ENCODE measurements at regions not wholly inside any gene's neighbourhood (a gene's known extent, or its start where the extent isn't known, plus 50 kb on each side); places are given as distances from the start of the nearest gene placed in this dataset.

GRCh38 chr14:29486132-29486531, 441.5 kb downstream of the PRKD1 start:
- Histone ChIP-seq H3K4me1 (ENCODE audit: control insufficient read depth, insufficient read depth, low read length) (no peaks in the 10 kb centered on the region), H3K27ac (ENCODE audit: extremely low read depth, low read depth, low read length) (no peak overlapping the region), H3K9me3 (ENCODE audit: control insufficient read depth, insufficient read depth, low read depth, low read length) (no peaks in the 10 kb centered on the region), H3K4me3 (ENCODE audit: low read depth, low read length) (no peak overlapping the region), H3K36me3 (ENCODE audit: control insufficient read depth in 2 of 2, insufficient read depth in 1 of 2, low read length in 2 of 2) (no peaks in the 10 kb centered on the region)
- POLR2A ChIA-PET, result no interaction called here
- TF ChIP-seq ZNF266 (tag by site-specific recombination; IDR thresholded peaks at IDR 0.05; ENCODE audit: low read depth), result no peak
- no peak for TF ChIP-seq ZNF518A (tag by site-specific recombination; conservative IDR thresholded peaks at IDR 0.05; ENCODE audit: low read depth)
- CTCF ChIA-PET, result no interaction called here

GRCh38 chr14:29489911-29490425, 437.7 kb downstream of the PRKD1 start:
- Histone ChIP-seq H3K4me1 (ENCODE audit: control insufficient read depth, insufficient read depth, low read length) (no peaks in the 10 kb centered on the region), H3K36me3 (ENCODE audit: control insufficient read depth in 2 of 2, insufficient read depth in 1 of 2, low read length in 2 of 2) (no peaks in the 10 kb centered on the region), H3K4me3 (ENCODE audit: low read depth, low read length) (no peak overlapping the region), H3K27ac (ENCODE audit: extremely low read depth, low read depth, low read length) (no peak overlapping the region), H3K9me3 (ENCODE audit: control insufficient read depth, insufficient read depth, low read depth, low read length) (no peaks in the 10 kb centered on the region)
- TF ChIP-seq HIC1 (tag by site-specific recombination; IDR thresholded peaks at IDR 0.05), result no peak
- TF ChIP-seq ZNF501 (tag by site-specific recombination; IDR thresholded peaks at IDR 0.05), result no peak
- TF ChIP-seq ZFP3 (tag by site-specific recombination; IDR thresholded peaks at IDR 0.05; ENCODE audit: low read depth), result no peak
- no peak for TF ChIP-seq ZNF629 (tag by site-specific recombination; IDR thresholded peaks at IDR 0.05)
- TF ChIP-seq ZSCAN5A (tag by site-specific recombination; IDR thresholded peaks at IDR 0.05), result no peak
- no peak for TF ChIP-seq ZNF544 (tag by site-specific recombination; IDR thresholded peaks at IDR 0.05)
- no peak for TF ChIP-seq ZNF174 (tag by site-specific recombination; IDR thresholded peaks at IDR 0.05)
- no peak for TF ChIP-seq GLIS2 (tag by site-specific recombination; IDR thresholded peaks at IDR 0.05)
- no peak for TF ChIP-seq ZNF776 (tag by site-specific recombination; IDR thresholded peaks at IDR 0.05; ENCODE audit: borderline replicate concordance)
- no peak for TF ChIP-seq ZNF341 (tag by site-specific recombination; IDR thresholded peaks at IDR 0.05; ENCODE audit: low read depth)
- TF ChIP-seq ZNF549 (tag by site-specific recombination; IDR thresholded peaks at IDR 0.05), result no peak
- TF ChIP-seq YY1 (tag by site-specific recombination; IDR thresholded peaks at IDR 0.05), result no peak
- no peak for TF ChIP-seq ZNF133 (tag by site-specific recombination; IDR thresholded peaks at IDR 0.05)
- no peak for TF ChIP-seq ZNF324 (tag by site-specific recombination; IDR thresholded peaks at IDR 0.05)
- TF ChIP-seq ZNF830 (tag by site-specific recombination; IDR thresholded peaks at IDR 0.05; ENCODE audit: low read depth), result no peak
- TF ChIP-seq ZNF529 (tag by site-specific recombination; IDR thresholded peaks at IDR 0.05; ENCODE audit: insufficient replicate concordance), result no peak
- ChIA-PET POLR2A (no interaction called here), CTCF (interaction anchor here (1.2 kb wide), 1 partner anchor 31 kb away, joined by 4 read pairs; no protein-coding TSS in a partner anchor)
